GM06990 (cell line): ENCODE measurements at regions not wholly inside any gene's neighbourhood (a gene's known extent, or its start where the extent isn't known, plus 50 kb on each side); places are given as distances from the start of the nearest gene placed in this dataset.

Experiments used
- DNase-seq: peaks from one replicate; pipeline ENCODE4 v3.0.0-alpha.2; 2011; ENCODE audit not compliant: insufficient read length; ENCODE audit errors: extremely low read depth
- H3K27me3 ChIP-seq: replicated peaks from 2 replicates; pipeline ENCODE4 v1.6.0; 2011; ENCODE audit warnings: low read length; ENCODE audit not compliant: control insufficient read depth, insufficient read depth
- H3K36me3 ChIP-seq: 2 replicates; pipeline ENCODE4 v1.5.1; 2011; ENCODE audit warnings: low read length; ENCODE audit not compliant: control insufficient read depth, insufficient read depth
- H3K4me3 ChIP-seq: replicated peaks from 2 replicates; pipeline ENCODE4 v1.5.1; 2011; ENCODE audit warnings: low read depth, mild to moderate bottlenecking, control low read depth, low read length
- CTCF ChIP-seq: IDR thresholded peaks from 2 replicates; pipeline ENCODE4 v1.5.1; 2011; ENCODE audit warnings: low read length, control low read depth, mild to moderate bottlenecking, inconsistent platforms; ENCODE audit not compliant: insufficient read depth, poor library complexity, severe bottlenecking

GRCh38 chr2:139293992-139294548 is 513.9 kb upstream of the NXPH2 start:
- TF ChIP-seq CTCF: no peak
- no peak for DNase-seq
- no peak overlapping the region for H3K4me3 ChIP-seq
- H3K27me3 ChIP-seq: no peaks in the 10 kb centered on the region
- no peaks in the 10 kb centered on the region for H3K36me3 ChIP-seq

GRCh38 chr2:139281124-139281523 is 500.9 kb upstream of the NXPH2 start:
- H3K36me3 ChIP-seq: no peaks in the 10 kb centered on the region
- H3K27me3 ChIP-seq: no peaks in the 10 kb centered on the region
- no peak for DNase-seq
- no peak overlapping the region for H3K4me3 ChIP-seq
- TF ChIP-seq CTCF: no peak

- DNase-seq: no peak
- Histone ChIP-seq H3K4me3 (no peak overlapping the region), H3K27me3 (no peaks in the 10 kb centered on the region), H3K36me3 (no peaks in the 10 kb centered on the region)
- no peak for TF ChIP-seq CTCF
Measured at GRCh38 chr2:139271879-139272278, 491.7 kb upstream of the NXPH2 start.

- H3K27me3 ChIP-seq: no peaks in the 10 kb centered on the region
- DNase-seq: no peak
- no peak for TF ChIP-seq CTCF
- H3K36me3 ChIP-seq: no peaks in the 10 kb centered on the region
- no peak overlapping the region for H3K4me3 ChIP-seq
Measured at GRCh38 chr2:139271149-139271548, 491.0 kb upstream of the NXPH2 start.

- no peaks in the 10 kb centered on the region for H3K36me3 ChIP-seq
- no peaks in the 10 kb centered on the region for H3K27me3 ChIP-seq
- no peak overlapping the region for H3K4me3 ChIP-seq
- no peak for TF ChIP-seq CTCF
- DNase-seq: no peak
Measured at GRCh38 chr2:139260052-139260430, 479.9 kb upstream of the NXPH2 start.
